ENCODE measurements at regions not wholly inside any gene's neighbourhood (a gene's known extent, or its start where the extent isn't known, plus 50 kb on each side); places are given as distances from the start of the nearest gene placed in this dataset.
A peak's percentile ranks its signal among the peaks of the same experiment; 100 is the strongest.

- Mint-ChIP-seq H3K4me1 (peaks cover 29% of the 10 kb centered on the region), H3K9me3 (peaks cover 11% of the 10 kb centered on the region), H3K4me3 (no peak overlapping the region), H3K36me3 (ENCODE audit: low read depth) (peaks cover 3% of the 10 kb centered on the region), H3K27ac (ENCODE audit: unreplicated experiment) (no peak overlapping the region), H3K27me3 (ENCODE audit: low read depth) (no peaks in the 10 kb centered on the region)
- no peak for TF ChIP-seq CTCF (conservative IDR thresholded peaks at IDR 0.05)
- DNase-seq (ENCODE audit: low read depth, low spot score): no peak
Measured at GRCh38 chr6:155584006-155584405, 128.4 kb upstream of the NOX3 start.

GRCh38 chr6:155582016-155582991 lies 126.7 kb upstream of the NOX3 start:
- Mint-ChIP-seq H3K36me3 (ENCODE audit: low read depth) (peaks cover 3% of the 10 kb centered on the region), H3K4me3 (no peak overlapping the region), H3K27ac (ENCODE audit: unreplicated experiment) (no peak overlapping the region), H3K9me3 (peaks cover 7% of the 10 kb centered on the region), H3K27me3 (ENCODE audit: low read depth) (no peaks in the 10 kb centered on the region), H3K4me1 (peaks cover 29% of the 10 kb centered on the region)
- TF ChIP-seq CTCF (conservative IDR thresholded peaks at IDR 0.05): no peak
- DNase-seq (ENCODE audit: low read depth, low spot score): no peak

GRCh38 chr6:155580904-155581303 lies 125.3 kb upstream of the NOX3 start:
- H3K27ac Mint-ChIP-seq (ENCODE audit: unreplicated experiment): no peak overlapping the region
- H3K4me1 Mint-ChIP-seq: peaks cover 19% of the 10 kb centered on the region
- H3K36me3 Mint-ChIP-seq (ENCODE audit: low read depth): peaks cover 3% of the 10 kb centered on the region
- peak; percentile 27 for TF ChIP-seq CTCF (conservative IDR thresholded peaks at IDR 0.05)
- DNase-seq (ENCODE audit: low read depth, low spot score): no peak
- peaks cover 7% of the 10 kb centered on the region for H3K9me3 Mint-ChIP-seq
- no peak overlapping the region for H3K4me3 Mint-ChIP-seq
- H3K27me3 Mint-ChIP-seq (ENCODE audit: low read depth): no peaks in the 10 kb centered on the region

- Mint-ChIP-seq H3K27ac (ENCODE audit: unreplicated experiment) (no peak overlapping the region), H3K4me3 (no peak overlapping the region), H3K4me1 (peaks cover 13% of the 10 kb centered on the region), H3K27me3 (ENCODE audit: low read depth) (no peaks in the 10 kb centered on the region), H3K9me3 (peaks cover 7% of the 10 kb centered on the region), H3K36me3 (ENCODE audit: low read depth) (peaks cover 3% of the 10 kb centered on the region)
- TF ChIP-seq CTCF (conservative IDR thresholded peaks at IDR 0.05): no peak
- no peak for DNase-seq (ENCODE audit: low read depth, low spot score)
Measured at GRCh38 chr6:155578251-155578650, 122.6 kb upstream of the NOX3 start.

- Mint-ChIP-seq H3K27me3 (ENCODE audit: low read depth) (no peaks in the 10 kb centered on the region), H3K4me1 (no peaks in the 10 kb centered on the region), H3K27ac (ENCODE audit: unreplicated experiment) (no peak overlapping the region), H3K9me3 (peaks cover 8% of the 10 kb centered on the region), H3K4me3 (no peak overlapping the region), H3K36me3 (ENCODE audit: low read depth) (peaks cover 3% of the 10 kb centered on the region)
- no peak for TF ChIP-seq CTCF (conservative IDR thresholded peaks at IDR 0.05)
- DNase-seq (ENCODE audit: low read depth, low spot score): no peak
Measured at GRCh38 chr6:155561966-155562364, 106.3 kb upstream of the NOX3 start.
